ENCODE measurements at regions not wholly inside any gene's neighbourhood (a gene's known extent, or its start where the extent isn't known, plus 50 kb on each side); places are given as distances from the start of the nearest gene placed in this dataset.

GRCh38 chr5:21694567-21694966 is 1158.6 kb downstream of the CDH12 start:
- no peaks in the 10 kb centered on the region for H3K4me1 Mint-ChIP-seq (ENCODE audit: low read depth in 2 of 2)
- H3K4me3 Mint-ChIP-seq, result no peak overlapping the region
- no peaks in the 10 kb centered on the region for H3K27me3 Mint-ChIP-seq
- DNase-seq, result no peak
- no peak for ATAC-seq (replicated peaks)
- H3K36me3 Mint-ChIP-seq (ENCODE audit: insufficient read depth), result no peaks in the 10 kb centered on the region
- H3K9me3 Mint-ChIP-seq, result peaks cover 6 to 18% of the 10 kb centered on the region in 2 donors
- H3K27ac Mint-ChIP-seq, result no peak overlapping the region

- H3K36me3 Mint-ChIP-seq (ENCODE audit: insufficient read depth), result no peaks in the 10 kb centered on the region
- DNase-seq (no peak), ATAC-seq (replicated peaks) (no peak)
- H3K27ac Mint-ChIP-seq, result no peak overlapping the region
- H3K27me3 Mint-ChIP-seq, result no peaks in the 10 kb centered on the region
- H3K9me3 Mint-ChIP-seq, result peaks cover 4 to 13% of the 10 kb centered on the region in 2 donors
- no peak overlapping the region for H3K4me3 Mint-ChIP-seq
- no peaks in the 10 kb centered on the region for H3K4me1 Mint-ChIP-seq (ENCODE audit: low read depth in 2 of 2)
Measured at GRCh38 chr5:21693591-21693990, 1159.6 kb downstream of the CDH12 start.

DNA sequence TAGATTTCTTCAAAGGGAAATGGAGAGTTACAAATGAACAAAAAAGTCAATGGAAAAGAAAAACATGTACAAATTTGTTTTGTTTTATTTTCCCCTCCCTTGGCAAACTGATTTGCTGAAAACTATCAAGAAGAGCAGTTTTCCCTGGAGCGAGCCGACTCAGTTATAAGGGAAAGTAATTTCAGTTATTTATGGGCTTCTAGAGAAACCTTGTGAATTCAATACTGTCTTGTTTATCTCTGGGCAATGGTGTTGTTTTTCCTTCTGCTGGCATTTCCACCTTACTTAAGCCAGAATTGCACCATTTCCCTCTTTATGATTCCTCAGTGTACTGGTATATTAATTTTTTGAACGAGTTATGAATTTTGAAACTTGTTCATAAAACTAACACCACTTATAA is 1163.6 kb downstream of the CDH12 start:
- DNase-seq, result no peak

DNA sequence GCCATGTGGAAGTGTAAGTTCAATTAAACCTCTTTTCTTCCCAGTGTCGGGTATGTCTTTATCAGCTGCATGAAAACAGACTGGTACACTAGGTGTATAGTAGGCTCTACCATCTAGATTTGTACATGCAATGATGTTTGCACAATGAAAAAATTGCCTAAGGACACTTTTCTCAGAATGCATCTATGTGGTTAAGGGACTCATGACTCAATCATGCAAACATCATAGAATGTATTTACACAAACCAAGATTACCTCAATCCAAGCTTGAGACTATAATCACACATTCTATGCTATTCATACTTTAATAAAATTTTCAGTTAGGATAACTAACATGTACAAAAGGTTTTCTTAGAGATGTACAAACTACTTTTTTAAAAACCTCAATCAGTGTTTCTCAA is 1164.5 kb downstream of the CDH12 start:
- Mint-ChIP-seq H3K27ac (no peak overlapping the region), H3K27me3 (no peaks in the 10 kb centered on the region), H3K36me3 (ENCODE audit: insufficient read depth) (no peaks in the 10 kb centered on the region), H3K4me1 (ENCODE audit: low read depth in 2 of 2) (no peaks in the 10 kb centered on the region), H3K4me3 (no peak overlapping the region), H3K9me3 (peaks cover 4 to 7% of the 10 kb centered on the region in 2 donors)
- DNase-seq (no peak), ATAC-seq (replicated peaks) (no peak)

More for the DNA sequence above, 1163.6 kb downstream of the CDH12 start:
- Mint-ChIP-seq H3K36me3 (ENCODE audit: insufficient read depth) (no peaks in the 10 kb centered on the region), H3K27ac (no peak overlapping the region), H3K9me3 (peaks cover 6 to 15% of the 10 kb centered on the region in 2 donors), H3K4me1 (ENCODE audit: low read depth in 2 of 2) (no peaks in the 10 kb centered on the region), H3K4me3 (no peak overlapping the region), H3K27me3 (no peaks in the 10 kb centered on the region)
- no peak for ATAC-seq (replicated peaks)

DNA sequence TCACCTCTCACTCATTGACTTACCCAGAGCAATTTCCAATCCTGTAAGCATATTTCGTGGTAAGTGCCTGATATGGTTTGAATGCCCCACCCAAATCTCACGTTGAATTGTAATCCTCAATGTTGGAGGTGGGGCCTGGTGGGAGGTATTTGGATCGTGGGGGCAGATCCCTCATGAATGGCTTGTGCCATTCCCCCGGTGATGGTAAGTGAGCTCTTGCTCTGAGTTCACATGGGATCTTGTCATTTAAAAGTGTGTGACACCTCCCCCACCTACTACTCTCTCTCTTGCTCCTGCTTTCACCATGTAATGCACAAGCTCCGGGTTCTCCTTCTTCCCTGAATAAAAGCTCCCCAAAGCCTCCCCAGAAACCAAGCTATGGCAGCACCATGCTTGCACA is 1165.5 kb downstream of the CDH12 start:
- no peak overlapping the region for H3K27ac Mint-ChIP-seq
- no peaks in the 10 kb centered on the region for H3K4me1 Mint-ChIP-seq (ENCODE audit: low read depth in 2 of 2)
- no peak for ATAC-seq (replicated peaks)
- H3K36me3 Mint-ChIP-seq (ENCODE audit: insufficient read depth), result no peaks in the 10 kb centered on the region
- no peaks in the 10 kb centered on the region for H3K27me3 Mint-ChIP-seq
- DNase-seq, result no peak
- no peak overlapping the region for H3K4me3 Mint-ChIP-seq
- peaks cover 4 to 7% of the 10 kb centered on the region in 2 donors for H3K9me3 Mint-ChIP-seq

- H3K4me3 Mint-ChIP-seq, result no peak overlapping the region
- peaks cover 2 to 7% of the 10 kb centered on the region in 2 donors for H3K9me3 Mint-ChIP-seq
- no peaks in the 10 kb centered on the region for H3K4me1 Mint-ChIP-seq (ENCODE audit: low read depth in 2 of 2)
- DNase-seq (no peak), ATAC-seq (replicated peaks) (no peak)
- no peak overlapping the region for H3K27ac Mint-ChIP-seq
- no peaks in the 10 kb centered on the region for H3K27me3 Mint-ChIP-seq
- H3K36me3 Mint-ChIP-seq (ENCODE audit: insufficient read depth), result no peaks in the 10 kb centered on the region
Measured at GRCh38 chr5:21686706-21687105, 1166.4 kb downstream of the CDH12 start.

GRCh38 chr5:21685522-21685921 is 1167.6 kb downstream of the CDH12 start:
- DNase-seq, result no peak
- Mint-ChIP-seq H3K27ac (no peak overlapping the region), H3K4me3 (no peak overlapping the region), H3K27me3 (no peaks in the 10 kb centered on the region), H3K4me1 (ENCODE audit: low read depth in 2 of 2) (no peaks in the 10 kb centered on the region), H3K36me3 (ENCODE audit: insufficient read depth) (no peaks in the 10 kb centered on the region), H3K9me3 (peaks cover 2 to 7% of the 10 kb centered on the region in 2 donors)
- ATAC-seq (replicated peaks), result no peak

DNA sequence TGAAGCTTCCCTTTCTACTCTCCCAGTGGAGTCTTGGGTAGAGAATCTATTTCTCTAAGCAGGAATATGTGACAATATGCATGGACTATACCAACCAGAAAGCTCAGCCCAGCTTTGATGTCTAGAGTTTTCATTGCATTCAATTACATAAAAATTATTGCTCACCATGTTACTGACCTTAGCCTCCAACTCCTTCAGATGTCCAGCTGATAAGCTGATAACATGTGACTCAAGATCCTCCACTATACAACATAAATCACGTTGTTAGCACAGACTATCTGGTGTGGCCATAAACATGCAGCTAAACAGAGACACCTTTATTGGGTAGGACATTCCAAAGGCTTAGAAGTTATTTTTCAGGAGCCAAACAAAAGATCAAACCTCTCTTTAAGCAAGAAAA is 1168.2 kb downstream of the CDH12 start:
- no peaks in the 10 kb centered on the region for H3K36me3 Mint-ChIP-seq (ENCODE audit: insufficient read depth)
- H3K9me3 Mint-ChIP-seq, result peaks cover 2 to 7% of the 10 kb centered on the region in 2 donors
- no peak overlapping the region for H3K4me3 Mint-ChIP-seq
- no peak for ATAC-seq (replicated peaks)
- no peaks in the 10 kb centered on the region for H3K27me3 Mint-ChIP-seq
- H3K27ac Mint-ChIP-seq, result no peak overlapping the region
- H3K4me1 Mint-ChIP-seq (ENCODE audit: low read depth in 2 of 2), result no peaks in the 10 kb centered on the region
- DNase-seq, result no peak

- Mint-ChIP-seq H3K27me3 (no peaks in the 10 kb centered on the region), H3K4me1 (ENCODE audit: low read depth in 2 of 2) (no peaks in the 10 kb centered on the region), H3K27ac (no peak overlapping the region), H3K36me3 (ENCODE audit: insufficient read depth) (no peaks in the 10 kb centered on the region), H3K9me3 (peaks cover 2 to 8% of the 10 kb centered on the region in 2 donors), H3K4me3 (no peak overlapping the region)
- ATAC-seq (replicated peaks) (no peak), DNase-seq (no peak)
Measured at GRCh38 chr5:21681911-21682310, 1171.2 kb downstream of the CDH12 start.

DNA sequence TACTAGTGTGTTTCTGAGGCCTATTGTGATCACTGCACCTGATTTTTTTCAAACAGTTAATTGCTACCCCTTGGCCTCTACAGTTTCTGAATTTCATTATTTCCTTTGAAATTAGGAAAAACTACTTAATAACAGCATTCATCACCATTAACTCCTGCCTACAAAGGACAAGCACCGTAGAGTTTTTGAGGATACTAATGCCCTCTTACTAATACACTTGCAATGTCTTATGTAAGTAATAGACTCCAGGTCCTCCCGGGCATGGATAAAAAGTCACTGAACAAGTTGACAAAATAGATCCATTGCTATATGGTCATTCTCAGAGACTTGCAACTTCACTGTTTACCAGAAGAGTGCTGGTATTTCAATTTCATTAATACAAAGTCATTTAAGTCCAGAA is 1172.5 kb downstream of the CDH12 start:
- Mint-ChIP-seq H3K36me3 (ENCODE audit: insufficient read depth) (no peaks in the 10 kb centered on the region), H3K4me3 (no peak overlapping the region), H3K9me3 (peaks cover 2 to 8% of the 10 kb centered on the region in 2 donors), H3K27ac (no peak overlapping the region), H3K4me1 (ENCODE audit: low read depth in 2 of 2) (no peaks in the 10 kb centered on the region), H3K27me3 (no peaks in the 10 kb centered on the region)
- ATAC-seq (replicated peaks), result no peak
- no peak for DNase-seq

GRCh38 chr5:21680196-21680595 is 1172.9 kb downstream of the CDH12 start:
- Mint-ChIP-seq H3K4me3 (no peak overlapping the region), H3K9me3 (peaks cover 2 to 8% of the 10 kb centered on the region in 2 donors), H3K4me1 (ENCODE audit: low read depth in 2 of 2) (no peaks in the 10 kb centered on the region), H3K27me3 (no peaks in the 10 kb centered on the region), H3K36me3 (ENCODE audit: insufficient read depth) (no peaks in the 10 kb centered on the region), H3K27ac (no peak overlapping the region)
- no peak for ATAC-seq (replicated peaks)
- no peak for DNase-seq

GRCh38 chr5:21678526-21678925 is 1174.6 kb downstream of the CDH12 start:
- no peak overlapping the region for H3K27ac Mint-ChIP-seq
- H3K36me3 Mint-ChIP-seq (ENCODE audit: insufficient read depth), result no peaks in the 10 kb centered on the region
- DNase-seq (no peak), ATAC-seq (replicated peaks) (no peak)
- H3K4me3 Mint-ChIP-seq, result no peak overlapping the region
- H3K27me3 Mint-ChIP-seq, result no peaks in the 10 kb centered on the region
- peaks cover 5 to 8% of the 10 kb centered on the region in 2 donors for H3K9me3 Mint-ChIP-seq
- no peaks in the 10 kb centered on the region for H3K4me1 Mint-ChIP-seq (ENCODE audit: low read depth in 2 of 2)

- no peak for DNase-seq
- no peaks in the 10 kb centered on the region for H3K36me3 Mint-ChIP-seq (ENCODE audit: insufficient read depth)
- no peaks in the 10 kb centered on the region for H3K27me3 Mint-ChIP-seq
- peaks cover 0 to 7% of the 10 kb centered on the region in 2 donors for H3K9me3 Mint-ChIP-seq
- no peak for ATAC-seq (replicated peaks)
- H3K4me3 Mint-ChIP-seq, result no peak overlapping the region
- H3K27ac Mint-ChIP-seq, result no peak overlapping the region
- H3K4me1 Mint-ChIP-seq (ENCODE audit: low read depth in 2 of 2), result no peaks in the 10 kb centered on the region
Measured at GRCh38 chr5:21672911-21673310, 1180.2 kb downstream of the CDH12 start.

GRCh38 chr5:21672360-21672759 is 1180.8 kb downstream of the CDH12 start:
- ATAC-seq (replicated peaks) (no peak), DNase-seq (no peak)
- Mint-ChIP-seq H3K36me3 (ENCODE audit: insufficient read depth) (no peaks in the 10 kb centered on the region), H3K27ac (no peak overlapping the region), H3K4me3 (no peak overlapping the region), H3K4me1 (ENCODE audit: low read depth in 2 of 2) (no peaks in the 10 kb centered on the region), H3K27me3 (no peaks in the 10 kb centered on the region), H3K9me3 (peaks cover 0 to 5% of the 10 kb centered on the region in 2 donors)

DNA sequence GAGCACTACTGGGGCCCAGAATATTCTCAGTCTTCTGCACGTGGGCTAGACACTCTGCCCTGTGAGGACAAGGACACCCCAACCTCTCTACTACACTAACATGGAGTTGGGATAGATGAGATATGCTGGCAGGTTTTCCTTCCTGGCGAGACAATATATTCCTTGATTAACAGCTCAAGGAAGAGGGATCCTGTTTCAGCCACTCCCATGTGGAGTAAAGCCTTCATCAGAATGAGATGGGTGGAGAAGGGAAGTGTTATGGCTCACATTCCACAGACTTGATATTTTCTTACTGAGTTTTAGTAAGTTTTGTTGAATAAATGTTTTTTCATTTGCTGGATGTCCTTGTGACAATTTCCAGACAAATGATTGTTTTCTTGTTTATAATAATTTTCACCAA is 1187.6 kb downstream of the CDH12 start:
- no peaks in the 10 kb centered on the region for H3K36me3 Mint-ChIP-seq (ENCODE audit: insufficient read depth)
- no peaks in the 10 kb centered on the region for H3K4me1 Mint-ChIP-seq (ENCODE audit: low read depth in 2 of 2)
- ATAC-seq (replicated peaks), result no peak
- H3K9me3 Mint-ChIP-seq, result peaks cover 5 to 21% of the 10 kb centered on the region in 2 donors
- no peaks in the 10 kb centered on the region for H3K27me3 Mint-ChIP-seq
- H3K27ac Mint-ChIP-seq, result no peak overlapping the region
- H3K4me3 Mint-ChIP-seq, result no peak overlapping the region
- no peak for DNase-seq

Measured in effector memory CD8-positive, alpha-beta T cell (primary cell).